WTC11 (cell line): ENCODE measurements at regions not wholly inside any gene's neighbourhood (a gene's known extent, or its start where the extent isn't known, plus 50 kb on each side); places are given as distances from the start of the nearest gene placed in this dataset.

Experiments
- ATAC-seq: fragments of 200-7000 bp; cut with Tn5 transposase; 2 replicates; pipeline ENCODE4 v1.10.0; 2021; ENCODE audit warnings: mild to moderate bottlenecking, moderate library complexity
- CTCF ChIA-PET: fragments of 300-600 bp; sonication (Branson Sonifier 250); formaldehyde crosslinking; loops from one replicate; lab custom pipeline; 2021; ENCODE audit warnings: antibody characterized with exemption; lab: Charles Lee
- POLR2A ChIA-PET: fragments of 350-600 bp; sonication (Branson Sonifier 250); formaldehyde crosslinking; loops from one replicate; lab custom pipeline; 2021; ENCODE audit warnings: antibody characterized with exemption; lab: Charles Lee
- DNase-seq: peaks from one replicate; pipeline ENCODE4 v3.0.0; 2021; ENCODE audit warnings: low spot score
- H3K27ac Mint-ChIP-seq: 2 replicates; pipeline ENCODE4 v1.8.0; 2021; ENCODE audit warnings: mixed read lengths
- H3K27me3 Mint-ChIP-seq: 2 replicates; pipeline ENCODE4 v1.8.0; 2021; ENCODE audit warnings: low read depth, mild to moderate bottlenecking, moderate library complexity, mixed read lengths
- H3K36me3 Mint-ChIP-seq: 2 replicates; pipeline ENCODE4 v1.8.0; 2021; ENCODE audit warnings: mixed read lengths
- H3K4me1 Mint-ChIP-seq: 2 replicates; pipeline ENCODE4 v1.8.0; 2022; ENCODE audit warnings: mixed read lengths
- H3K4me3 Mint-ChIP-seq: 2 replicates; pipeline ENCODE4 v1.8.0; 2021; ENCODE audit warnings: mild to moderate bottlenecking, moderate library complexity, mixed read lengths
- H3K9me3 Mint-ChIP-seq: 2 replicates; pipeline ENCODE4 v1.8.0; 2021; ENCODE audit warnings: mixed read lengths
- ATF3 ChIP-seq: sonication (generic); formaldehyde crosslinking; conservative IDR thresholded peaks from 2 replicates; pipeline ENCODE4 v1.8.1; 2022; ENCODE audit warnings: mild to moderate bottlenecking, missing genetic modification reagents
- CREB1 ChIP-seq: sonication (generic); formaldehyde crosslinking; IDR thresholded peaks from 2 replicates; pipeline ENCODE4 v1.8.0; 2023; ENCODE audit warnings: mild to moderate bottlenecking, missing genetic modification reagents
- IRF2 ChIP-seq: sonication (generic); formaldehyde crosslinking; IDR thresholded peaks from 2 replicates; pipeline ENCODE4 v1.8.0; 2022; ENCODE audit warnings: low read depth, missing genetic modification reagents, borderline replicate concordance
- JAZF1 ChIP-seq: fragments of 250-450 bp; sonication (Bioruptor Pico); IDR thresholded peaks from 2 replicates; pipeline ENCODE4 v1.9.0; 2021; ENCODE audit warnings: moderate library complexity, mild to moderate bottlenecking, inconsistent platforms
- JUN ChIP-seq: sonication (generic); formaldehyde crosslinking; IDR thresholded peaks from 2 replicates; pipeline ENCODE4 v1.8.0; 2023; ENCODE audit warnings: mild to moderate bottlenecking, missing genetic modification reagents
- PRDM15 ChIP-seq: sonication (generic); formaldehyde crosslinking; IDR thresholded peaks from 2 replicates; pipeline ENCODE4 v1.8.0; 2022; ENCODE audit warnings: missing genetic modification reagents
- PRRX2 ChIP-seq: fragments of 250-450 bp; sonication (Bioruptor Pico); IDR thresholded peaks from 2 replicates; pipeline ENCODE4 v1.8.0; 2021; ENCODE audit warnings: mild to moderate bottlenecking
- SP1 ChIP-seq: sonication (generic); formaldehyde crosslinking; conservative IDR thresholded peaks from 2 replicates; pipeline ENCODE4 v1.8.1; 2022; ENCODE audit warnings: missing genetic modification reagents
- TCF7 ChIP-seq: sonication (generic); formaldehyde crosslinking; IDR thresholded peaks from 2 replicates; pipeline ENCODE4 v1.8.0; 2022; ENCODE audit warnings: mild to moderate bottlenecking, low read depth, missing genetic modification reagents, moderate library complexity
- ZNF121 ChIP-seq: sonication (generic); formaldehyde crosslinking; IDR thresholded peaks from 2 replicates; pipeline ENCODE4 v1.8.0; 2023; ENCODE audit warnings: missing genetic modification reagents
- TF ChIP-seq, protein P1 (sequence below): sonication (generic); formaldehyde crosslinking; IDR thresholded peaks from 2 replicates; pipeline ENCODE4 v1.8.1; 2023; ENCODE audit warnings: mild to moderate bottlenecking, moderate library complexity, missing genetic modification reagents
- TF ChIP-seq, protein P2 (sequence below): fragments of 250-450 bp; sonication (Bioruptor Pico); IDR thresholded peaks from 2 replicates; pipeline ENCODE4 v2.1.2; 2022; ENCODE audit warnings: mild to moderate bottlenecking, moderate library complexity
- TF ChIP-seq, protein P3 (sequence below): fragments of 200-600 bp; IDR thresholded peaks from 2 replicates; pipeline ENCODE4 v1.8.0; 2022; ENCODE audit warnings: antibody characterized with exemption
- TF ChIP-seq, protein P4 (sequence below): sonication (generic); formaldehyde crosslinking; IDR thresholded peaks from 2 replicates; pipeline ENCODE4 v1.8.0; 2023; ENCODE audit warnings: mild to moderate bottlenecking, missing genetic modification reagents
- TF ChIP-seq, protein P5 (sequence below): sonication (generic); formaldehyde crosslinking; IDR thresholded peaks from 2 replicates; pipeline ENCODE4 v1.8.0; 2022; ENCODE audit warnings: mild to moderate bottlenecking, missing genetic modification reagents

GRCh38 chr13:44307844-44308243 is 65.8 kb upstream of the SERP2 start (continued):
- TF ChIP-seq, protein P1, sequence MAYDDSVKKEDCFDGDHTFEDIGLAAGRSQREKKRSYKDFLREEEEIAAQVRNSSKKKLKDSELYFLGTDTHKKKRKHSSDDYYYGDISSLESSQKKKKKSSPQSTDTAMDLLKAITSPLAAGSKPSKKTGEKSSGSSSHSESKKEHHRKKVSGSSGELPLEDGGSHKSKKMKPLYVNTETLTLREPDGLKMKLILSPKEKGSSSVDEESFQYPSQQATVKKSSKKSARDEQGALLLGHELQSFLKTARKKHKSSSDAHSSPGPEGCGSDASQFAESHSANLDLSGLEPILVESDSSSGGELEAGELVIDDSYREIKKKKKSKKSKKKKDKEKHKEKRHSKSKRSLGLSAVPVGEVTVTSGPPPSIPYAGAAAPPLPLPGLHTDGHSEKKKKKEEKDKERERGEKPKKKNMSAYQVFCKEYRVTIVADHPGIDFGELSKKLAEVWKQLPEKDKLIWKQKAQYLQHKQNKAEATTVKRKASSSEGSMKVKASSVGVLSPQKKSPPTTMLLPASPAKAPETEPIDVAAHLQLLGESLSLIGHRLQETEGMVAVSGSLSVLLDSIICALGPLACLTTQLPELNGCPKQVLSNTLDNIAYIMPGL, result no peak
- no peak for TF ChIP-seq PRDM15
- TF ChIP-seq, protein P2, sequence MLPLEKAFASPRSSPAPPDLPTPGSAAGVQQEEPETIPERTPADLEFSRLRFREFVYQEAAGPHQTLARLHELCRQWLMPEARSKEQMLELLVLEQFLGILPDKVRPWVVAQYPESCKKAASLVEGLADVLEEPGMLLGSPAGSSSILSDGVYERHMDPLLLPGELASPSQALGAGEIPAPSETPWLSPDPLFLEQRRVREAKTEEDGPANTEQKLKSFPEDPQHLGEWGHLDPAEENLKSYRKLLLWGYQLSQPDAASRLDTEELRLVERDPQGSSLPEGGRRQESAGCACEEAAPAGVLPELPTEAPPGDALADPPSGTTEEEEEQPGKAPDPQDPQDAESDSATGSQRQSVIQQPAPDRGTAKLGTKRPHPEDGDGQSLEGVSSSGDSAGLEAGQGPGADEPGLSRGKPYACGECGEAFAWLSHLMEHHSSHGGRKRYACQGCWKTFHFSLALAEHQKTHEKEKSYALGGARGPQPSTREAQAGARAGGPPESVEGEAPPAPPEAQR, result no peak

DNA sequence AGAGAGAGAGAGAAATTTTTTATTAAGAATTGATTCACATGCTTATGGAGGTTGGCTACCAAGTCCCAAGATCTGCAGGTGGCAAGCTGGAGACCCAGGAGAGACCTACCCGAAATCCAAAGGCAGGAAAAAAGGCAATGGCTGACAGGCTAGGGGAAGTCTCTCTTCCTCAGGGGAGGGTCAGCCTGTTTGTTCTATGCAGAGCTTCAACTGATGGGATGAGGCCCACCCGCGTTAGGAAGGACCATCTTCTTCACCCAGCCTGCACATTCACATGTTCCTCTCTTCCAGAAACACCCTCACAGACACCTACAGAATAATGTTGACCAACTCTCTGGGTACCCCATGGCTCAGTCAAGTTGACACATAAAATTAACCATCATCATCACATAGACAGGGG is 65.3 kb upstream of the SERP2 start:
- Mint-ChIP-seq H3K27ac (no peak overlapping the region), H3K4me3 (no peak overlapping the region), H3K27me3 (peaks cover 82% of the 10 kb centered on the region), H3K36me3 (no peaks in the 10 kb centered on the region), H3K9me3 (no peaks in the 10 kb centered on the region), H3K4me1 (peaks cover 37% of the 10 kb centered on the region)
- ATAC-seq (no peak), DNase-seq (no peak)
- CTCF ChIA-PET, result interaction anchor here (0.6 kb wide), 1 partner anchor 1063 kb away, joined by 3 read pairs; no protein-coding TSS in a partner anchor
- TF ChIP-seq ZNF121 (CRISPR knock-in tag) (0 out of 2 replicates have a peak, but pooled peaks have one; percentile 56), CREB1 (CRISPR knock-in tag) (no peak), IRF2 (CRISPR knock-in tag) (no peak)
- TF ChIP-seq, protein P3, sequence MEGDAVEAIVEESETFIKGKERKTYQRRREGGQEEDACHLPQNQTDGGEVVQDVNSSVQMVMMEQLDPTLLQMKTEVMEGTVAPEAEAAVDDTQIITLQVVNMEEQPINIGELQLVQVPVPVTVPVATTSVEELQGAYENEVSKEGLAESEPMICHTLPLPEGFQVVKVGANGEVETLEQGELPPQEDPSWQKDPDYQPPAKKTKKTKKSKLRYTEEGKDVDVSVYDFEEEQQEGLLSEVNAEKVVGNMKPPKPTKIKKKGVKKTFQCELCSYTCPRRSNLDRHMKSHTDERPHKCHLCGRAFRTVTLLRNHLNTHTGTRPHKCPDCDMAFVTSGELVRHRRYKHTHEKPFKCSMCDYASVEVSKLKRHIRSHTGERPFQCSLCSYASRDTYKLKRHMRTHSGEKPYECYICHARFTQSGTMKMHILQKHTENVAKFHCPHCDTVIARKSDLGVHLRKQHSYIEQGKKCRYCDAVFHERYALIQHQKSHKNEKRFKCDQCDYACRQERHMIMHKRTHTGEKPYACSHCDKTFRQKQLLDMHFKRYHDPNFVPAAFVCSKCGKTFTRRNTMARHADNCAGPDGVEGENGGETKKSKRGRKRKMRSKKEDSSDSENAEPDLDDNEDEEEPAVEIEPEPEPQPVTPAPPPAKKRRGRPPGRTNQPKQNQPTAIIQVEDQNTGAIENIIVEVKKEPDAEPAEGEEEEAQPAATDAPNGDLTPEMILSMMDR, result no peak
- TF ChIP-seq, protein P4, sequence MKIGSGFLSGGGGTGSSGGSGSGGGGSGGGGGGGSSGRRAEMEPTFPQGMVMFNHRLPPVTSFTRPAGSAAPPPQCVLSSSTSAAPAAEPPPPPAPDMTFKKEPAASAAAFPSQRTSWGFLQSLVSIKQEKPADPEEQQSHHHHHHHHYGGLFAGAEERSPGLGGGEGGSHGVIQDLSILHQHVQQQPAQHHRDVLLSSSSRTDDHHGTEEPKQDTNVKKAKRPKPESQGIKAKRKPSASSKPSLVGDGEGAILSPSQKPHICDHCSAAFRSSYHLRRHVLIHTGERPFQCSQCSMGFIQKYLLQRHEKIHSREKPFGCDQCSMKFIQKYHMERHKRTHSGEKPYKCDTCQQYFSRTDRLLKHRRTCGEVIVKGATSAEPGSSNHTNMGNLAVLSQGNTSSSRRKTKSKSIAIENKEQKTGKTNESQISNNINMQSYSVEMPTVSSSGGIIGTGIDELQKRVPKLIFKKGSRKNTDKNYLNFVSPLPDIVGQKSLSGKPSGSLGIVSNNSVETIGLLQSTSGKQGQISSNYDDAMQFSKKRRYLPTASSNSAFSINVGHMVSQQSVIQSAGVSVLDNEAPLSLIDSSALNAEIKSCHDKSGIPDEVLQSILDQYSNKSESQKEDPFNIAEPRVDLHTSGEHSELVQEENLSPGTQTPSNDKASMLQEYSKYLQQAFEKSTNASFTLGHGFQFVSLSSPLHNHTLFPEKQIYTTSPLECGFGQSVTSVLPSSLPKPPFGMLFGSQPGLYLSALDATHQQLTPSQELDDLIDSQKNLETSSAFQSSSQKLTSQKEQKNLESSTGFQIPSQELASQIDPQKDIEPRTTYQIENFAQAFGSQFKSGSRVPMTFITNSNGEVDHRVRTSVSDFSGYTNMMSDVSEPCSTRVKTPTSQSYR (CRISPR knock-in tag), result no peak
- POLR2A ChIA-PET, result no interaction called here

DNA sequence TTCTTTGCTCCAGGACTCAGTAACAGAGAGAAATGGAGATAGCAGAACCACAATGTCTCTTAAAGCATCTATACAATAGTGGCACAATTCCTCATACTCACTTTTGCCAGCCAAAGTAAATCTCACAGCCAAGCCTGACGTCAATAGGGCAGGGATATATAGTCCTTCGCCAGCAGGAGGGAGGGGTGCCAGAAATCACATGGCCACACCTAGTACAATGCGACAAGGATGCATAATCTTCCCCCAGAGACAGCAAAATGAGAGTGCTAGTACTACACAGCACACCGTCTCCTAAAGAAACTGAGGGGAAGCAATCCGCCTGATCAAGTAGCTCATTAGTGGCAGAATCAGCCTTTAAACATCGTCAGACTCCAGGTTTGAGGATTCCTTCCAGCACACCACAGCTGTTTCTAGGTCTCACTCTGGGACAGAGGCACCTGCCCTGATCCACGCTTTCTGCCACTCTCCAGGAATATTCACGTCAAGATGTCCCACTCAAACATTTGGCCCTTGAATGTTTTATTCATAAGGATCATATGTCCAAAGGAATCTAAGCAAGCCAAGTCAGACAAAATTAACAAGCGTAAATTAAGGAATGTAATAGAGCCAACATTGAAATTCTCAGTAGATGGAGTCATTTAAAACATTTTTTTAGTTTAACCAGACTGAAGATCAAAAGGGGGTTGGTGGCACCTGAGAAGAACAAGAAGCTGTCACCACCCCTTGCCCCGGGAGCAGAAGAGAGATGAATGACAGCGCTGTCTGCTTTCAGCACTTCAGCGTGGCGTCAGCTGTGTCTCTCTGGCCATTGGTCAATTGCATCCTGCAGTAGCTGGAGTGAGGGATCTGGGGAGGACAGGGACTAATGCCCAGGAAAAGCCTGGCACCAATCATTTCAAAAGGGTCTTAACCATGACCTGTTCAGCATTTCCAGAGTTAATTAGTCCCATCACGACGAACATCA is 63.5 kb upstream of the SERP2 start:
- no peaks in the 10 kb centered on the region for H3K9me3 Mint-ChIP-seq
- no peak overlapping the region for H3K27ac Mint-ChIP-seq
- CTCF ChIA-PET, result no interaction called here
- no peak for ATAC-seq
- POLR2A ChIA-PET, result no interaction called here
- peaks cover 26% of the 10 kb centered on the region for H3K4me1 Mint-ChIP-seq
- no peak for DNase-seq
- H3K4me3 Mint-ChIP-seq, result no peak overlapping the region
- no peaks in the 10 kb centered on the region for H3K36me3 Mint-ChIP-seq
- peaks cover 72% of the 10 kb centered on the region for H3K27me3 Mint-ChIP-seq
- TF ChIP-seq SP1 (CRISPR knock-in tag) (no peak), JAZF1 (CRISPR knock-in tag) (no peak), ATF3 (no peak), PRRX2 (CRISPR knock-in tag) (no peak), JUN (CRISPR knock-in tag) (no peak), TCF7 (CRISPR knock-in tag) (no peak)
- TF ChIP-seq, protein P5, sequence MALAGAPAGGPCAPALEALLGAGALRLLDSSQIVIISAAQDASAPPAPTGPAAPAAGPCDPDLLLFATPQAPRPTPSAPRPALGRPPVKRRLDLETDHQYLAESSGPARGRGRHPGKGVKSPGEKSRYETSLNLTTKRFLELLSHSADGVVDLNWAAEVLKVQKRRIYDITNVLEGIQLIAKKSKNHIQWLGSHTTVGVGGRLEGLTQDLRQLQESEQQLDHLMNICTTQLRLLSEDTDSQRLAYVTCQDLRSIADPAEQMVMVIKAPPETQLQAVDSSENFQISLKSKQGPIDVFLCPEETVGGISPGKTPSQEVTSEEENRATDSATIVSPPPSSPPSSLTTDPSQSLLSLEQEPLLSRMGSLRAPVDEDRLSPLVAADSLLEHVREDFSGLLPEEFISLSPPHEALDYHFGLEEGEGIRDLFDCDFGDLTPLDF (CRISPR knock-in tag), result no peak
